ENCODE measurements at regions not wholly inside any gene's neighbourhood (a gene's known extent, or its start where the extent isn't known, plus 50 kb on each side); places are given as distances from the start of the nearest gene placed in this dataset.

DNA sequence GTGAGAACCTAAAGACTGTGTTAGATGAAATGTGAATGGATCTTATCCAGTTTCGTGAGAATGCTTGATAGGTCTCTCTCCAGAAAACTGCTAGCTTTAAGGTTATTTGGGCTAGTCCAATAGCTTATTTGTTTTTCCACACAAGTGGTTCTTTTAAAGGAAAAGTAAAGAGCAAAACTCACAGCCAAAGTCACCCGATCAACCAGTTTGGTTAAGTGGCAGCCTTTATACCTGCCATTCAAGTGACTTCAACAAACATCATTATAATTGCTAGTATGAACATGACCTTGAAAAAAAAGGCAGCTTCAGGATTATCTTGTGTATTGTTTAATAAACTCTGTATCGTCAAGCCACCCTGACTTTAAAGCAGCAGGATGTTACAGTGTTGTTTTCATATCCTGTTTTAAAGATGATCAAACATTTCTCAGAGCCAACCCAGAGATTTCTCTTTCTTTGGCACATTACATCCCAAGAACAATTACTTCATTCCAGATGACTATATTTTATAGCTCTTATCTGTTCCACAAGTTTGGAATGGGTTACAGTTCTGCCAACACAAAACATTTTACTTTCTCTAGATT, 253.4 kb downstream of the EPHA7 start:
- Histone ChIP-seq H3K27me3 (no peaks in the 10 kb centered on the region), H3K27ac (no peak overlapping the region), H3K36me3 (no peaks in the 10 kb centered on the region), H3K4me1 (no peaks in the 10 kb centered on the region), H3K4me3 (no peak overlapping the region), H3K9me3 (no peaks in the 10 kb centered on the region)
- intact Hi-C loops (cut with DNase I; ENCODE audit: low total_unique reads) = no loop called here
- no peak for DNase-seq
- TF ChIP-seq, protein P1, sequence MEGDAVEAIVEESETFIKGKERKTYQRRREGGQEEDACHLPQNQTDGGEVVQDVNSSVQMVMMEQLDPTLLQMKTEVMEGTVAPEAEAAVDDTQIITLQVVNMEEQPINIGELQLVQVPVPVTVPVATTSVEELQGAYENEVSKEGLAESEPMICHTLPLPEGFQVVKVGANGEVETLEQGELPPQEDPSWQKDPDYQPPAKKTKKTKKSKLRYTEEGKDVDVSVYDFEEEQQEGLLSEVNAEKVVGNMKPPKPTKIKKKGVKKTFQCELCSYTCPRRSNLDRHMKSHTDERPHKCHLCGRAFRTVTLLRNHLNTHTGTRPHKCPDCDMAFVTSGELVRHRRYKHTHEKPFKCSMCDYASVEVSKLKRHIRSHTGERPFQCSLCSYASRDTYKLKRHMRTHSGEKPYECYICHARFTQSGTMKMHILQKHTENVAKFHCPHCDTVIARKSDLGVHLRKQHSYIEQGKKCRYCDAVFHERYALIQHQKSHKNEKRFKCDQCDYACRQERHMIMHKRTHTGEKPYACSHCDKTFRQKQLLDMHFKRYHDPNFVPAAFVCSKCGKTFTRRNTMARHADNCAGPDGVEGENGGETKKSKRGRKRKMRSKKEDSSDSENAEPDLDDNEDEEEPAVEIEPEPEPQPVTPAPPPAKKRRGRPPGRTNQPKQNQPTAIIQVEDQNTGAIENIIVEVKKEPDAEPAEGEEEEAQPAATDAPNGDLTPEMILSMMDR (IDR thresholded peaks at IDR 0.05) = no peak

DNA sequence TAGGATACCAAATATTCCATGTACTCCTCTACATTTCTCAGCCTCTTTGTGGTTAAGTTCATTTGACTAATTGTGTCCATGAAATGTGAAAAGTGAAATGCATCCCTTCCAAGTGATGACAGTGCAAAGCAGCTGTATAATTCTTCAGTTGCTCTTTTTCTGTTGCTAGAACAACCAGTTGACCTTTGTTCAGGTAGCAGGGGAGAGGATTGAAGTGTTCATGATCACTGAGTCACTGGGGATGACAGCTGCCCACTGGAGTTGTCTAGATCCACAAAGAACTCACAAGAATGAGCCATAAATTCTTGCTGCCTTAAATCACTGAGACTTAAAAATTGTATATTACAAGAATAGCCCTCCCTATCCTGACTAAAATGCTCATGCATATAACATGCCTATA, 254.6 kb downstream of the EPHA7 start:
- no peaks in the 10 kb centered on the region for H3K9me3 ChIP-seq
- H3K36me3 ChIP-seq = no peaks in the 10 kb centered on the region
- H3K27ac ChIP-seq = no peak overlapping the region
- no peak for DNase-seq
- no peaks in the 10 kb centered on the region for H3K4me1 ChIP-seq
- intact Hi-C loops (cut with DNase I; ENCODE audit: low total_unique reads) = no loop called here
- no peaks in the 10 kb centered on the region for H3K27me3 ChIP-seq
- TF ChIP-seq, protein P1 (IDR thresholded peaks at IDR 0.05) = no peak
- no peak overlapping the region for H3K4me3 ChIP-seq

DNA sequence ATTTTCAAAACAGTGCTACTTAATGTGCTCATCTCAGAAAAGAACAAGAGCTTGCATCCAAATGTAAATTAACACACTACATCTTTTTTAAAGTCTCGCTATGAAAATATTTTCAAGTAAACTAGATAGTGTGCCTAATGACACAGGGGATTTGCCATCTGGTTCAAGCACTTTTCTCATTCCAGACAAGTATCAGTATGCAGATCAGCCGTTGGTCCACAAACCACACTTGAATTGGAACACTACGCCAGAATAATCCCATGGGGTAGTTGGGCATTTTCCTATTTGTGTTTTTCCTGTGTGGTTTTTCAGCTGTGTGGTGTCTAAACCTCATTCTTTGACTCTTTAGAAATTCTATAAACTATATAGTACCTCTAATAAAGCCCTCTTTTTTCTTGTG, 256.2 kb downstream of the EPHA7 start:
- no peak overlapping the region for H3K4me3 ChIP-seq
- H3K9me3 ChIP-seq = no peaks in the 10 kb centered on the region
- no peaks in the 10 kb centered on the region for H3K36me3 ChIP-seq
- H3K27me3 ChIP-seq = no peaks in the 10 kb centered on the region
- H3K4me1 ChIP-seq = no peaks in the 10 kb centered on the region
- no peak overlapping the region for H3K27ac ChIP-seq
- TF ChIP-seq, protein P1 (IDR thresholded peaks at IDR 0.05) = no peak
- no peak for DNase-seq
- intact Hi-C loops (cut with DNase I; ENCODE audit: low total_unique reads) = no loop called here

DNA sequence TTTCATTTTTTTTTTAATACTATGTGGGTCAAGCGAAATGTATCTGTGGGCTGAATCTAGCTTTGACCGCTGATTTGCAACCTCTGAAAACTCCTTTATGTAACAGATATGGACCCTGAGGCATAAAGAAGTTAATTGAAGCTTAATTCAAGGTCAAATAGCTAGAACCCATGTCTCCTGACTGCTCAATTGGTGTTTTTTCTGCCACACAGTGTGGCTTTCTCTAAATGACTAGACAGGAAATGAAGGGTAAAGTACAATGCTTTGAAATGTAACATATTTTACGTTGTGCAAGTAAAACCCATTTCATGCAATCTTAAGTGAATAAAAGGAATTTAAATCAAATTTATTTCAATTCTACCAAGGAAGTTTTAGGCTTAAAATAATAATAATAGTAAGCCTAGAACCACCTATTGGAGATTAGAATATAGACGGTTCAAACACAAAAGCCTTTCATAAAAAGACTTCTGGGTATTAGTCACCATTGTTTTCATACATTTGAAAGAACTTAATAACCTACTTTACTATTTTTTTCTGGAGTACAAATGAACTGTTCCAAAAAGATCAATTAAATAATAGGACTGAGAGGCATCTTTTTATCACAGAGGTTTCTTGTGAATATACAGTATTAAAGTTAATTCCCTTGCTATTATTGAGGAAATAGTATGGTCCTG, 279.8 kb downstream of the EPHA7 start:
- no peak for DNase-seq
- TF ChIP-seq, protein P1 (IDR thresholded peaks at IDR 0.05) = no peak
- no peaks in the 10 kb centered on the region for H3K4me1 ChIP-seq
- intact Hi-C loops (cut with DNase I; ENCODE audit: low total_unique reads) = no loop called here
- H3K4me3 ChIP-seq = no peak overlapping the region
- no peaks in the 10 kb centered on the region for H3K27me3 ChIP-seq
- H3K36me3 ChIP-seq = no peaks in the 10 kb centered on the region
- no peaks in the 10 kb centered on the region for H3K9me3 ChIP-seq
- no peak overlapping the region for H3K27ac ChIP-seq

DNA sequence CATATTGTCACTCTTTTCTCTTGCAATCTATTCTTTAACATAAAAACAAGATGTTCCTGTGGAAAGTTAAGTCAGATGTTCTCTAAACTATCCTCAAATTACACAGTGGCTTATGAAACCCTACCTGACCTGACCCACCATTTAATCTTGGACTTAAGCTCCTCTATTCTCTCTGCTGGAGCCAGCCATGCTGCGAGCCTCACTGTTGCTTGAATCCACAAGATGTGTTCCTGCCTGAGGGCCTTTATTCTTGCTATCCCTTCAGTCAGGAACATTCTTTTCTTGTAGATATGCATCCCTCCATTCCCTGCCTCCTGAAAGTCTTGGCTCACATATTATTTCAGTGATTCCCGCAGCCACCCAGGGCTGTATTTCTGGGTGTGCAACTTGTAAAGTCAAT, 283.2 kb downstream of the EPHA7 start:
- no peaks in the 10 kb centered on the region for H3K4me1 ChIP-seq
- TF ChIP-seq, protein P1 (IDR thresholded peaks at IDR 0.05) = no peak

More for the DNA sequence above, 283.2 kb downstream of the EPHA7 start:
- Histone ChIP-seq H3K27ac (no peak overlapping the region), H3K9me3 (no peaks in the 10 kb centered on the region), H3K36me3 (no peaks in the 10 kb centered on the region), H3K27me3 (no peaks in the 10 kb centered on the region), H3K4me3 (no peak overlapping the region)
- intact Hi-C loops (cut with DNase I; ENCODE audit: low total_unique reads) = no loop called here
- DNase-seq = no peak
